GM12878 (cell line): ENCODE measurements at regions not wholly inside any gene's neighbourhood (a gene's known extent, or its start where the extent isn't known, plus 50 kb on each side); places are given as distances from the start of the nearest gene placed in this dataset.

Experiments used
- ATAC-seq: fragments of 200-7000 bp; cut with Tn5 transposase; 3 replicates; pipeline ENCODE4 v1.9.1; 2020; ENCODE audit warnings: mild to moderate bottlenecking, moderate library complexity
- BruUV-seq: library from RNA; stranded (reverse); fragments of 400-500 nt; replicated peaks from 2 replicates; lab custom pipeline; 2021; lab: Mats Ljungman, UMichigan
- CTCF ChIA-PET: fragments of 300-600 bp; sonication (Branson Sonifier 250); formaldehyde crosslinking; extraction: SDS; loops from one replicate; lab custom pipeline; 2021; ENCODE audit warnings: inconsistent platforms; lab: Yijun Ruan, JAX
- POLR2A ChIA-PET: fragments of 350-600 bp; formaldehyde crosslinking; extraction: SDS; loops from one replicate; lab custom pipeline; 2021; ENCODE audit warnings: inconsistent platforms; lab: Charles Lee
- RAD21 ChIA-PET: fragments of 300-600 bp; sonication (Branson Sonifier 250); formaldehyde crosslinking; loops from one replicate; lab custom pipeline; 2023; ENCODE audit warnings: antibody characterized with exemption; ENCODE audit not compliant: unreplicated experiment; lab: Charles Lee
- SMC1A ChIA-PET: fragments of 300-600 bp; sonication (Branson Sonifier 250); formaldehyde crosslinking; loops from one replicate; lab custom pipeline; 2023; ENCODE audit not compliant: unreplicated experiment, uncharacterized antibody; lab: Charles Lee
- DNase-seq: peaks from one replicate; pipeline ENCODE4 v3.0.0-alpha.2; 2011; ENCODE audit warnings: low read depth, low spot score
- FAIRE-seq: peaks from 3 replicates; lab custom pipeline; 2011; peaks lifted over from hg19 to GRCh38; lab: Jason Lieb, UNC
- H2AFZ ChIP-seq: 2 replicates; pipeline ENCODE4 v1.6.0; 2011; ENCODE audit warnings: low read depth, low read length, control low read depth; ENCODE audit not compliant: control insufficient read depth
- H3K27ac ChIP-seq: 2 replicates; pipeline ENCODE4 v1.5.1; 2011; ENCODE audit warnings: control low read depth; ENCODE audit not compliant: control insufficient read depth, insufficient read depth
- H3K27me3 ChIP-seq, 2 experiments: replicated peaks in 1 of 2; 2 replicates each; pipeline versions ENCODE4 v1.6.0 to v1.6.1; 2011; ENCODE audit warnings: low read length in 1 of 2; ENCODE audit not compliant: control insufficient read depth in 2 of 2, insufficient read depth in 2 of 2
- H3K36me3 ChIP-seq, 2 experiments: 2 replicates each; pipeline ENCODE4 v1.5.1; 2011; ENCODE audit warnings: low read length in 1 of 2; ENCODE audit not compliant: control insufficient read depth in 2 of 2, insufficient read depth in 2 of 2
- H3K4me1 ChIP-seq: 2 replicates; pipeline ENCODE4 v1.6.1; 2011; ENCODE audit warnings: mild to moderate bottlenecking, low read length, moderate library complexity, mixed read lengths; ENCODE audit not compliant: control insufficient read depth, insufficient read depth
- H3K4me2 ChIP-seq: 2 replicates; pipeline ENCODE4 v1.6.0; 2011; ENCODE audit warnings: control low read depth; ENCODE audit not compliant: control insufficient read depth, insufficient read depth
- H3K4me3 ChIP-seq: fragments of 200-600 bp; sonication (generic); 2 replicates; pipeline ENCODE4 v1.5.1; 2016
- H3K79me2 ChIP-seq: 2 replicates; pipeline ENCODE4 v1.6.0; 2011; ENCODE audit warnings: low read length; ENCODE audit not compliant: control insufficient read depth, insufficient read depth
- H3K9ac ChIP-seq: 2 replicates; pipeline ENCODE4 v1.8.0; 2011; ENCODE audit warnings: low read length, control low read depth, mixed read lengths; ENCODE audit not compliant: control insufficient read depth, insufficient read depth
- H3K9me3 ChIP-seq: replicated peaks from 3 replicates; pipeline ENCODE4 v1.5.1; 2011; ENCODE audit warnings: mild to moderate bottlenecking, low read length; ENCODE audit not compliant: control insufficient read depth, insufficient read depth
- H4K20me1 ChIP-seq: 2 replicates; pipeline ENCODE4 v1.6.0; 2011; ENCODE audit not compliant: control insufficient read depth, insufficient read depth
- BCL3 ChIP-seq: IDR thresholded peaks from 2 replicates; pipeline ENCODE4 v1.6.1; 2011; ENCODE audit warnings: borderline replicate concordance, low read depth, mild to moderate bottlenecking, moderate library complexity, low read length; ENCODE audit not compliant: insufficient read depth, poor library complexity, severe bottlenecking
- CREM ChIP-seq: IDR thresholded peaks from 2 replicates; pipeline ENCODE4 v1.6.1; 2014; ENCODE audit warnings: antibody characterized with exemption, low read depth
- EP300 ChIP-seq, 2 experiments: fragments of 150-350 bp in 1 of 2; IDR thresholded peaks; 2 replicates each; pipeline ENCODE4 v1.6.1; 2011 to 2012; ENCODE audit warnings: low read depth in 2 of 2, low read length in 2 of 2, borderline replicate concordance in 1 of 2, improper control_type of control experiment in 1 of 2, inconsistent platforms in 1 of 2; ENCODE audit not compliant: control insufficient read depth in 1 of 2
- FOXK2 ChIP-seq: fragments of 450-650 bp; IDR thresholded peaks from 2 replicates; pipeline ENCODE4 v1.6.1; 2017; ENCODE audit warnings: mild to moderate bottlenecking, moderate library complexity
- IRF3 ChIP-seq: fragments of 450-650 bp; IDR thresholded peaks from 2 replicates; pipeline ENCODE4 v1.6.1; 2014; ENCODE audit warnings: mild to moderate bottlenecking
- IRF4 ChIP-seq: IDR thresholded peaks from 2 replicates; pipeline ENCODE4 v1.6.1; 2011; ENCODE audit warnings: low read depth, low read length
- JUNB ChIP-seq: IDR thresholded peaks from 2 replicates; pipeline ENCODE4 v1.6.1; 2016; ENCODE audit warnings: antibody characterized with exemption, mild to moderate bottlenecking
- KLF5 ChIP-seq: fragments of 450-650 bp; IDR thresholded peaks from 2 replicates; pipeline ENCODE4 v1.6.1; 2014; ENCODE audit warnings: mild to moderate bottlenecking; ENCODE audit not compliant: partially characterized antibody
- NKRF ChIP-seq: fragments of 450-650 bp; conservative IDR thresholded peaks from 2 replicates; pipeline ENCODE4 v1.6.1; 2017; ENCODE audit warnings: mild to moderate bottlenecking, moderate library complexity
- NR2F1 ChIP-seq: fragments of 450-650 bp; conservative IDR thresholded peaks from 2 replicates; pipeline ENCODE4 v1.6.1; 2017; ENCODE audit warnings: mild to moderate bottlenecking
- PAX8 ChIP-seq: fragments of 450-650 bp; IDR thresholded peaks from 2 replicates; pipeline ENCODE4 v1.6.1; 2017; ENCODE audit warnings: mild to moderate bottlenecking, moderate library complexity
- POLR2A ChIP-seq: IDR thresholded peaks from 2 replicates; pipeline ENCODE4 v1.6.1; 2011; ENCODE audit warnings: low read depth, mild to moderate bottlenecking, low read length
- RBBP5 ChIP-seq: fragments of 200-600 bp; sonication (generic); conservative IDR thresholded peaks from 2 replicates; pipeline ENCODE4 v1.6.1; 2016
- SIX5 ChIP-seq: IDR thresholded peaks from 2 replicates; pipeline ENCODE4 v1.6.1; 2011; ENCODE audit warnings: mild to moderate bottlenecking, low read depth, low read length, moderate library complexity; ENCODE audit not compliant: severe bottlenecking
- SMAD1 ChIP-seq: fragments of 450-650 bp; IDR thresholded peaks from 2 replicates; pipeline ENCODE4 v1.6.1; 2018; ENCODE audit warnings: mild to moderate bottlenecking, low read depth; ENCODE audit not compliant: partially characterized antibody
- SPI1 ChIP-seq: IDR thresholded peaks from 2 replicates; pipeline ENCODE4 v1.6.1; 2011; ENCODE audit warnings: low read depth, mild to moderate bottlenecking, low read length, moderate library complexity, borderline replicate concordance; ENCODE audit not compliant: insufficient read depth
- TCF7 ChIP-seq: IDR thresholded peaks from 2 replicates; pipeline ENCODE4 v1.6.1; 2014; ENCODE audit warnings: antibody characterized with exemption, borderline replicate concordance
- WRNIP1 ChIP-seq: IDR thresholded peaks from 2 replicates; pipeline ENCODE4 v1.6.1; 2011; ENCODE audit warnings: low read depth, low read length, improper control_type of control experiment, borderline replicate concordance
- ZNF217 ChIP-seq: fragments of 450-650 bp; IDR thresholded peaks from 2 replicates; pipeline ENCODE4 v1.6.1; 2017; ENCODE audit warnings: antibody characterized with exemption, mild to moderate bottlenecking
- ZNF24 ChIP-seq: fragments of 450-650 bp; IDR thresholded peaks from 2 replicates; pipeline ENCODE4 v1.6.1; 2017; ENCODE audit warnings: antibody characterized with exemption, mild to moderate bottlenecking
- WGBS: methylation state at CpG from one replicate; pipeline ENCODE4 v1.1.6; 2016; ENCODE audit warnings: low lambda C conversion rate; ENCODE audit not compliant: insufficient replicate concordance, insufficient coverage; ENCODE audit errors: missing lambda C conversion rate; 5-methylcytosine and 5-hydroxymethylcytosine counted together
- in situ Hi-C: fragments of 300-500 bp; cut with MboI; formaldehyde crosslinking; loops from 9 replicates; pipeline ENCODE4 v1.14.3; 2018; ENCODE audit warnings: mixed read lengths
- intact Hi-C: fragments of 100-400 bp; cut with micrococcal nuclease; formaldehyde crosslinking; loops from one replicate; pipeline ENCODE4 v1.14.2; 2022; ENCODE audit not compliant: unreplicated experiment

GRCh38 chr5:5542654-5543053 is 120.2 kb downstream of the ICE1 start:
- Histone ChIP-seq H3K9ac (no peak overlapping the region), H3K4me1 (no peaks in the 10 kb centered on the region), H3K4me2 (no peak overlapping the region), H3K79me2 (no peaks in the 10 kb centered on the region), H3K36me3 (no peaks in the 10 kb centered on the region), H3K27ac (no peak overlapping the region), H3K4me3 (no peak overlapping the region), H3K27me3 (no peaks in the 10 kb centered on the region), H3K9me3 (no peaks in the 10 kb centered on the region), H2AFZ (no peak overlapping the region), H4K20me1 (no peaks in the 10 kb centered on the region)
- in situ Hi-C loops (no loop called here), intact Hi-C loops (no loop called here)
- ChIA-PET SMC1A (no interaction called here), RAD21 (no interaction called here), POLR2A (no interaction called here), CTCF (no interaction called here)
- ATAC-seq (no peak), DNase-seq (no peak), FAIRE-seq (no peak)
- no peak for TF ChIP-seq BCL3
- TF ChIP-seq SMAD1, result no peak
- TF ChIP-seq NKRF, result no peak
- TF ChIP-seq PAX8, result no peak
- no peak for TF ChIP-seq CREM
- TF ChIP-seq IRF3, result no peak
- no peak for TF ChIP-seq WRNIP1
- TF ChIP-seq ZNF24, result no peak
- no peak for TF ChIP-seq POLR2A
- no peak for TF ChIP-seq SPI1
- no peak for TF ChIP-seq RBBP5
- TF ChIP-seq KLF5, result no peak
- no peak for TF ChIP-seq TCF7
- no peak for TF ChIP-seq EP300 (IDR thresholded peaks at IDR 0.05; ENCODE audit: borderline replicate concordance in 1 of 2, control insufficient read depth in 1 of 2, low read depth in 2 of 2, low read length in 2 of 2)
- TF ChIP-seq FOXK2, result no peak
- no peak for TF ChIP-seq ZNF217
- TF ChIP-seq NR2F1, result no peak
- TF ChIP-seq SIX5, result no peak
- TF ChIP-seq IRF4, result no peak
- no peak for TF ChIP-seq JUNB
- WGBS, result 28% methylated on average over 4 of the region's 4 CpGs
- BruUV-seq, result no TSS peak
